ENCODE measurements at regions not wholly inside any gene's neighbourhood (a gene's known extent, or its start where the extent isn't known, plus 50 kb on each side); places are given as distances from the start of the nearest gene placed in this dataset.
A peak's percentile ranks its signal among the peaks of the same experiment; 100 is the strongest.

DNA sequence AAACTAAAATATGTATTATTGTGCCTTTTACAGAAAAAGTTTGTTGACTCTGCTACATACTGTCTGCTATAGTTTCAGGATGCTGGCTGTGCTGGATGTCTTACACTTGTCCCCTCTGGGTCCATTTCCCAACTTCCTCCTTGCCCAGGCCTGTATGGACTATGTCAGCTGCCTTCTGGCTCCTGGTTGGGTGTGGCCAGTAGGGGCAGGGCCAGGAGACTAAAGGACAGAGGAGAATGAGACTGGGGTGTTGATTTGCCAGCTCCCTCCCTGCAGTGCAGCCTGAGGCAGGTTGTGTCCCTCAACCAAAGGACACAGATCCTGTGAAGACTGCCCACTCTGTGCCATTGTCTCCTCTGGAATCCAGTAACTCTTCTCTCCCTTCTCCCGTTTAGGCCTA, 90.6 kb upstream of the UBE2E2 start:
- no TSS peak for BruUV-seq (replicated peaks)
- DNase-seq (ENCODE audit: unreplicated experiment), result peak; percentile 51
- peak overlapping the region; percentile 88 for H3K27ac Mint-ChIP-seq (ENCODE audit: low read depth, unreplicated experiment)
- TF ChIP-seq, protein P1, sequence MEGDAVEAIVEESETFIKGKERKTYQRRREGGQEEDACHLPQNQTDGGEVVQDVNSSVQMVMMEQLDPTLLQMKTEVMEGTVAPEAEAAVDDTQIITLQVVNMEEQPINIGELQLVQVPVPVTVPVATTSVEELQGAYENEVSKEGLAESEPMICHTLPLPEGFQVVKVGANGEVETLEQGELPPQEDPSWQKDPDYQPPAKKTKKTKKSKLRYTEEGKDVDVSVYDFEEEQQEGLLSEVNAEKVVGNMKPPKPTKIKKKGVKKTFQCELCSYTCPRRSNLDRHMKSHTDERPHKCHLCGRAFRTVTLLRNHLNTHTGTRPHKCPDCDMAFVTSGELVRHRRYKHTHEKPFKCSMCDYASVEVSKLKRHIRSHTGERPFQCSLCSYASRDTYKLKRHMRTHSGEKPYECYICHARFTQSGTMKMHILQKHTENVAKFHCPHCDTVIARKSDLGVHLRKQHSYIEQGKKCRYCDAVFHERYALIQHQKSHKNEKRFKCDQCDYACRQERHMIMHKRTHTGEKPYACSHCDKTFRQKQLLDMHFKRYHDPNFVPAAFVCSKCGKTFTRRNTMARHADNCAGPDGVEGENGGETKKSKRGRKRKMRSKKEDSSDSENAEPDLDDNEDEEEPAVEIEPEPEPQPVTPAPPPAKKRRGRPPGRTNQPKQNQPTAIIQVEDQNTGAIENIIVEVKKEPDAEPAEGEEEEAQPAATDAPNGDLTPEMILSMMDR (IDR thresholded peaks at IDR 0.05; ENCODE audit: unreplicated experiment), result no peak
- H3K9me3 Mint-ChIP-seq (ENCODE audit: unreplicated experiment), result no peaks in the 10 kb centered on the region
- no peaks in the 10 kb centered on the region for H3K36me3 Mint-ChIP-seq (ENCODE audit: insufficient read depth, unreplicated experiment)
- POLR2A ChIA-PET, result interaction anchor here (0.7 kb wide), 2 partner anchors 92 to 556 kb away, joined by 3 to 5 read pairs; no protein-coding TSS in a partner anchor
- no peak overlapping the region for H3K4me3 Mint-ChIP-seq (ENCODE audit: unreplicated experiment)
- H3K4me1 Mint-ChIP-seq (ENCODE audit: insufficient read depth, unreplicated experiment), result peaks cover 29% of the 10 kb centered on the region
- intact Hi-C loops (cut with micrococcal nuclease), result no loop called here
- H3K27me3 Mint-ChIP-seq (ENCODE audit: insufficient read depth, unreplicated experiment), result peaks cover 2% of the 10 kb centered on the region
- CTCF ChIA-PET, result interaction anchor here (0.9 kb wide), 1 partner anchor 17 kb away, joined by 3 read pairs; no protein-coding TSS in a partner anchor

DNA sequence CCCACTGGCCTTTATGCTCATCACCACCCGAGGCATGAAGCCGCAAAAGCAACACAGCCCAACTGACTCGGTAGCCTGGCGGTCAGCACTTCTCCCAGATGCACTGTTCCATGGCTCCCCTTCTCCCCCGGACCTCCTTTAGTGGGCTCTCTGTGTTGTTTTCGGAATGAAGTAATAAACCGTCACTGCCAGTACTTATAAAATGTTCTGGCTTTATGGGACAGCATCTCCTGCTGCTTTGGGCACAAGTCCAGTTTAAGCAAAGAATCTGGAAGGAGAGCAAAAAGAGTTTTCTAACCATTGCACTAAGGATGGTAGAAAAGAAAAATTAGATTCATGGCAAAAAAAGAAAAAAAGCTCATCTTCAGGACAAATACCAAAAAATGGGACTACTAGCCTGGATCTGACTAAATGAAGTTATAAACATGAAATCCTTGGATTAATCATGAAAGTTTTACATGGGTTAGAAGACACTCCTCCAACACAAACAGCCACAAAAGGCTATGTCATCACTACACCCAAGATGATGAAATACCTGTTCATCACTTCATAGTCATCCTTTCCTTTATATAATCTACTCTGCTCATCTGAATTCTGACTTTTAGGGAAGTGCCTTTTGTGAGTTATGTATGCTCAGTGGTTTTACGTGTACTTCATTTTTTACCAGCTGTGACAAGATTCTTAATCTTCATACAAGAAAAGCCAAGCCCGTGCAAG, 89.5 kb upstream of the UBE2E2 start:
- peak overlapping the region; percentile 88 for H3K27ac Mint-ChIP-seq (ENCODE audit: low read depth, unreplicated experiment)
- peaks cover 11% of the 10 kb centered on the region for H3K27me3 Mint-ChIP-seq (ENCODE audit: insufficient read depth, unreplicated experiment)
- CTCF ChIA-PET, result no interaction called here
- H3K4me3 Mint-ChIP-seq (ENCODE audit: unreplicated experiment), result peak overlapping the region; percentile 24
- TSS peak; percentile 100 for BruUV-seq (replicated peaks)
- H3K36me3 Mint-ChIP-seq (ENCODE audit: insufficient read depth, unreplicated experiment), result no peaks in the 10 kb centered on the region
- peaks cover 25% of the 10 kb centered on the region for H3K4me1 Mint-ChIP-seq (ENCODE audit: insufficient read depth, unreplicated experiment)
- POLR2A ChIA-PET, result interaction anchor here (0.6 to 1.2 kb wide), 5 partner anchors 12 to 180 kb away, joined by 3 to 4 read pairs (median 3); no protein-coding TSS in a partner anchor
- H3K9me3 Mint-ChIP-seq (ENCODE audit: unreplicated experiment), result no peaks in the 10 kb centered on the region
- DNase-seq (ENCODE audit: unreplicated experiment), result peak; percentile 87
- TF ChIP-seq, protein P1 (IDR thresholded peaks at IDR 0.05; ENCODE audit: unreplicated experiment), result no peak
- intact Hi-C loops (cut with micrococcal nuclease), result loop anchor here (1.0 kb wide), 1 partner anchor 18 kb away; no protein-coding TSS in a partner anchor

DNA sequence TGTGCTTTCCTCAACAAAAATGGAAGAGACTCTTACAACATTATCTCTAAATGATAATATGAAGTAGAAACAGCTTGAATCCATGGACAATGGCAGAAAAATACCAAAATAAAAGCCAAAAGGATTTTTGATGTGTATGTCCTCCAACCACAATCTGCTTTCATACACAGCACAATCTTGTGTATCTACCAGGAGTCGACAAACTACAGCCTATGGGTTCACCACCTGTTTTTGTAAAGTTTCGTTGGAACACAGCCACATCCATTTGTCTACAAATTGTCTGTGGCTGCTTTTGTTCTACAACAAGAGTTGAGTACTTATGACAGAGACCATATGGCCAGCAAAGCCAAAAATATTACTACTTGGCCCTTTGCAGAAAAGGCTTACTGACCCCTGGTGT, 88.7 kb upstream of the UBE2E2 start:
- Mint-ChIP-seq H3K9me3 (ENCODE audit: unreplicated experiment) (no peaks in the 10 kb centered on the region), H3K27ac (ENCODE audit: low read depth, unreplicated experiment) (peak overlapping the region; percentile 88), H3K27me3 (ENCODE audit: insufficient read depth, unreplicated experiment) (peaks cover 11% of the 10 kb centered on the region), H3K4me3 (ENCODE audit: unreplicated experiment) (no peak overlapping the region), H3K36me3 (ENCODE audit: insufficient read depth, unreplicated experiment) (no peaks in the 10 kb centered on the region), H3K4me1 (ENCODE audit: insufficient read depth, unreplicated experiment) (peaks cover 27% of the 10 kb centered on the region)
- TF ChIP-seq, protein P1 (IDR thresholded peaks at IDR 0.05; ENCODE audit: unreplicated experiment), result no peak
- no peak for DNase-seq (ENCODE audit: unreplicated experiment)
- CTCF ChIA-PET, result no interaction called here
- BruUV-seq (replicated peaks), result TSS peak; percentile 93
- intact Hi-C loops (cut with micrococcal nuclease), result loop anchor here (1.0 kb wide), 1 partner anchor 19 kb away; no protein-coding TSS in a partner anchor
- POLR2A ChIA-PET, result interaction anchor here (0.7 to 1.2 kb wide), 5 partner anchors 11 to 802 kb away, joined by 3 read pairs; partner anchors contain the start of genes NKIRAS1 and RPL15

DNA sequence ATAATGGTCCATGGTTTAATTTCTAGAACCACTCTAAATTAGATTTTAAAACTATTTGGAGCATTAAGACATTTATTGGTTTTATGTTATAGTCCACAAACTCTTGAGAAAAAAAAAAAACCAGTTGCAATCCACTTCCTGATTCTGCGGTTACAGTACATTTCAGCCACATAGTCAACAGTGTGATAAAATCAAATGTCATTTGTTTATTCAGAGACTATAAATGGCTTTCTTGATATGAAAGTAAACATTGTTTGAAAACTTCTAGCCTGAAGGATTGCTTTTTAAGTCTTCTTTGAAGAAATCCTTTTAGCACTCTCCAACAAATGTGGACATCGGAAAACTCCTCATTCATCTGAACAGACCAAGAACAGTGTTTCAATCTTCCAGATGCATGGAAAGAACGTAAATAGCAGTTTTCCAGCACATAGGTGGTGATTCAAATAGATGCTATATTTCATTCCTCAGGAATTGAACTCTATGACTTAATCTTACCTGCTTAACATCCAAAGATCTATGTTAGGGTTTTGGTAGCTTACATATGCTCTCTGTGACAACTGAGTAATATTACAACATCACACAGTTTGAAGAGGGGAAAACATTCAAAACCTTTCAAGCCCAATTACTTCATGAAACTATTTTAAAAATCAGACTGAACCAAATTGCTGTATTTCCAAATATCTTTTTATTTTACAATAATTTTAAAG, 87.8 kb upstream of the UBE2E2 start:
- no peaks in the 10 kb centered on the region for H3K36me3 Mint-ChIP-seq (ENCODE audit: insufficient read depth, unreplicated experiment)
- no peak for DNase-seq (ENCODE audit: unreplicated experiment)
- BruUV-seq (replicated peaks), result no TSS peak
- no peak overlapping the region for H3K4me3 Mint-ChIP-seq (ENCODE audit: unreplicated experiment)
- POLR2A ChIA-PET, result interaction anchor here (1.0 to 1.2 kb wide), 2 partner anchors 10 to 802 kb away, joined by 3 read pairs; partner anchors contain the start of genes NKIRAS1 and RPL15
- intact Hi-C loops (cut with micrococcal nuclease), result no loop called here
- no peaks in the 10 kb centered on the region for H3K9me3 Mint-ChIP-seq (ENCODE audit: unreplicated experiment)
- H3K4me1 Mint-ChIP-seq (ENCODE audit: insufficient read depth, unreplicated experiment), result peaks cover 27% of the 10 kb centered on the region
- peaks cover 14% of the 10 kb centered on the region for H3K27me3 Mint-ChIP-seq (ENCODE audit: insufficient read depth, unreplicated experiment)
- TF ChIP-seq, protein P1 (IDR thresholded peaks at IDR 0.05; ENCODE audit: unreplicated experiment), result no peak
- CTCF ChIA-PET, result no interaction called here
- H3K27ac Mint-ChIP-seq (ENCODE audit: low read depth, unreplicated experiment), result no peak overlapping the region

All from MCF 10A (cell line).